HepG2 (cell line): ENCODE measurements at regions not wholly inside any gene's neighbourhood (a gene's known extent, or its start where the extent isn't known, plus 50 kb on each side); places are given as distances from the start of the nearest gene placed in this dataset.

ENCODE experiments used
- ATAC-seq: fragments of 200-7000 bp; cut with Tn5 transposase; 3 replicates; pipeline ENCODE4 v1.9.1; 2020; ENCODE audit warnings: mild to moderate bottlenecking, moderate library complexity
- BruUV-seq: library from RNA; stranded (reverse); fragments of 400-500 nt; replicated peaks from 2 replicates; lab custom pipeline; 2021; lab: Mats Ljungman, UMichigan
- CTCF ChIA-PET: fragments of 300-600 bp; formaldehyde crosslinking; extraction: SDS; loops from one replicate; lab custom pipeline; 2021; ENCODE audit warnings: low total read pairs, inconsistent platforms, low intra/inter-chr PET ratio; lab: Yijun Ruan, JAX
- POLR2A ChIA-PET: fragments of 350-600 bp; sonication (Branson Sonifier 250); formaldehyde crosslinking; loops from one replicate; lab custom pipeline; 2020; ENCODE audit warnings: antibody characterized with exemption, inconsistent platforms; lab: Yijun Ruan, JAX
- DNase-seq: peaks from one replicate; pipeline ENCODE4 v3.0.0-alpha.2; 2015; ENCODE audit warnings: low spot score
- FAIRE-seq: peaks from 3 replicates; lab custom pipeline; 2011; peaks lifted over from hg19 to GRCh38; lab: Jason Lieb, UNC
- H2AFZ ChIP-seq: one replicate; pipeline ENCODE4 v1.6.1; 2011; ENCODE audit warnings: low read length, inconsistent platforms
- H3K27ac ChIP-seq: fragments of 300-600 bp; 3 replicates; pipeline ENCODE4 v1.8.0; 2011; ENCODE audit warnings: mixed run types, mild to moderate bottlenecking, mixed read lengths, low read length, inconsistent platforms; ENCODE audit not compliant: insufficient read depth; ENCODE audit errors: extremely low read length
- H3K27me3 ChIP-seq, 2 experiments: fragments of 200-600 bp in 1 of 2; 2 replicates in 1 of 2; 3 replicates in 1 of 2; pipeline versions ENCODE4 v1.6.0 to v1.8.0; 2011; ENCODE audit warnings: low read length in 2 of 2, mild to moderate bottlenecking in 2 of 2, moderate library complexity in 2 of 2, inconsistent platforms in 1 of 2; ENCODE audit not compliant: insufficient read depth in 2 of 2, control insufficient read depth in 1 of 2
- H3K36me3 ChIP-seq, 2 experiments: fragments of 200-600 bp in 1 of 2; replicated peaks in 1 of 2; 2 replicates in 1 of 2; 3 replicates in 1 of 2; pipeline versions ENCODE4 v1.5.1 to v1.8.0; 2011; ENCODE audit warnings: low read length in 2 of 2, inconsistent platforms in 1 of 2; ENCODE audit not compliant: insufficient read depth in 2 of 2, control insufficient read depth in 1 of 2
- H3K4me1 ChIP-seq: 2 replicates; pipeline ENCODE4 v1.5.1; 2012; ENCODE audit warnings: low read length, inconsistent platforms; ENCODE audit not compliant: insufficient read depth
- H3K4me2 ChIP-seq: 2 replicates; pipeline ENCODE4 v1.6.0; 2011; ENCODE audit warnings: low read depth, low read length, inconsistent platforms
- H3K4me3 ChIP-seq, 3 experiments: fragments of 200-600 bp in 1 of 3; sonication (generic), shearing (Covaris generic) in 1 of 3; replicated peaks in 1 of 3; 2 replicates each; pipeline ENCODE4 v1.5.1; 2011 to 2016; ENCODE audit warnings: low read length in 3 of 3, inconsistent platforms in 2 of 3, low read depth in 2 of 3, mild to moderate bottlenecking in 2 of 3, control low read depth in 1 of 3, mixed read lengths in 1 of 3; ENCODE audit not compliant: insufficient read depth in 1 of 3
- H3K79me2 ChIP-seq: one replicate; pipeline ENCODE4 v1.6.1; 2011; ENCODE audit warnings: low read length, inconsistent platforms; ENCODE audit not compliant: insufficient read depth
- H3K9ac ChIP-seq: 2 replicates; pipeline ENCODE4 v1.6.0; 2011; ENCODE audit warnings: mild to moderate bottlenecking, low read depth, low read length, inconsistent platforms; ENCODE audit not compliant: insufficient read depth
- H3K9me3 ChIP-seq: 2 replicates; pipeline ENCODE4 v1.5.1; 2012; ENCODE audit warnings: mild to moderate bottlenecking, low read length
- H4K20me1 ChIP-seq: 2 replicates; pipeline ENCODE4 v1.6.0; 2011; ENCODE audit warnings: inconsistent platforms, mild to moderate bottlenecking, low read length, moderate library complexity; ENCODE audit not compliant: insufficient read depth
- MZF1 ChIP-seq: sonication (generic); formaldehyde crosslinking; IDR thresholded peaks from 2 replicates; pipeline ENCODE4 v1.8.1; 2023; ENCODE audit warnings: mild to moderate bottlenecking, missing genetic modification reagents, borderline replicate concordance
- POLR2AphosphoS5 ChIP-seq: IDR thresholded peaks from 2 replicates; pipeline ENCODE4 v1.6.1; 2012; ENCODE audit warnings: low read depth, low read length
- ZNF75D ChIP-seq: sonication (generic); formaldehyde crosslinking; IDR thresholded peaks from 2 replicates; pipeline ENCODE4 v1.8.1; 2023; ENCODE audit warnings: missing genetic modification reagents, mild to moderate bottlenecking, borderline replicate concordance
- WGBS: methylation state at CpG from one replicate; pipeline ENCODE4 v1.1.6; 2017; ENCODE audit warnings: low lambda C conversion rate; 5-methylcytosine and 5-hydroxymethylcytosine counted together
- in situ Hi-C: cut with HindIII; loops from 2 replicates; pipeline ENCODE4 v1.10.0; 2017; ENCODE audit warnings: low pct_unique_long_range_greater_than_20kb; ENCODE audit not compliant: extremely low pct_ligation_motif_present
- intact Hi-C: fragments of 100-400 bp; cut with micrococcal nuclease; formaldehyde crosslinking; loops from one replicate; pipeline ENCODE4 v1.10.0; 2022; ENCODE audit not compliant: unreplicated experiment
- TF ChIP-seq, protein P1 (sequence below): sonication (generic); formaldehyde crosslinking; IDR thresholded peaks from 2 replicates; pipeline ENCODE4 v1.4.0; 2020; ENCODE audit warnings: low read depth, missing genetic modification reagents
- TF ChIP-seq, protein P2 (sequence below): sonication (generic); formaldehyde crosslinking; IDR thresholded peaks from 2 replicates; pipeline ENCODE4 v1.5.1; 2020; ENCODE audit warnings: missing genetic modification reagents, mild to moderate bottlenecking, borderline replicate concordance

GRCh38 chr7:136403591-136403990 is 426.4 kb upstream of the MTPN start:
- in situ Hi-C loops: no loop called here
- H3K36me3 ChIP-seq: no peaks in the 10 kb centered on the region

More at GRCh38 chr7:136403591-136403990, 426.4 kb upstream of the MTPN start:
- H4K20me1 ChIP-seq: no peaks in the 10 kb centered on the region
- ATAC-seq (no peak), FAIRE-seq (no peak), DNase-seq (no peak)
- TF ChIP-seq, protein P1, sequence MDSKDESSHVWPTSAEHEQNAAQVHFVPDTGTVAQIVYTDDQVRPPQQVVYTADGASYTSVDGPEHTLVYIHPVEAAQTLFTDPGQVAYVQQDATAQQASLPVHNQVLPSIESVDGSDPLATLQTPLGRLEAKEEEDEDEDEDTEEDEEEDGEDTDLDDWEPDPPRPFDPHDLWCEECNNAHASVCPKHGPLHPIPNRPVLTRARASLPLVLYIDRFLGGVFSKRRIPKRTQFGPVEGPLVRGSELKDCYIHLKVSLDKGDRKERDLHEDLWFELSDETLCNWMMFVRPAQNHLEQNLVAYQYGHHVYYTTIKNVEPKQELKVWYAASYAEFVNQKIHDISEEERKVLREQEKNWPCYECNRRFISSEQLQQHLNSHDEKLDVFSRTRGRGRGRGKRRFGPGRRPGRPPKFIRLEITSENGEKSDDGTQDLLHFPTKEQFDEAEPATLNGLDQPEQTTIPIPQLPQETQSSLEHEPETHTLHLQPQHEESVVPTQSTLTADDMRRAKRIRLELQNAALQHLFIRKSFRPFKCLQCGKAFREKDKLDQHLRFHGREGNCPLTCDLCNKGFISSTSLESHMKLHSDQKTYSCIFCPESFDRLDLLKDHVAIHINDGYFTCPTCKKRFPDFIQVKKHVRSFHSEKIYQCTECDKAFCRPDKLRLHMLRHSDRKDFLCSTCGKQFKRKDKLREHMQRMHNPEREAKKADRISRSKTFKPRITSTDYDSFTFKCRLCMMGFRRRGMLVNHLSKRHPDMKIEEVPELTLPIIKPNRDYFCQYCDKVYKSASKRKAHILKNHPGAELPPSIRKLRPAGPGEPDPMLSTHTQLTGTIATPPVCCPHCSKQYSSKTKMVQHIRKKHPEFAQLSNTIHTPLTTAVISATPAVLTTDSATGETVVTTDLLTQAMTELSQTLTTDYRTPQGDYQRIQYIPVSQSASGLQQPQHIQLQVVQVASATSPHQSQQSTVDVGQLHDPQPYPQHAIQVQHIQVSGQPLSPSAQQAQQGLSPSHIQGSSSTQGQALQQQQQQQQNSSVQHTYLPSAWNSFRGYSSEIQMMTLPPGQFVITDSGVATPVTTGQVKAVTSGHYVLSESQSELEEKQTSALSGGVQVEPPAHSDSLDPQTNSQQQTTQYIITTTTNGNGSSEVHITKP (CRISPR knock-in tag): peak; percentile 96
- TF ChIP-seq MZF1 (no peak), ZNF75D (CRISPR knock-in tag) (no peak), POLR2AphosphoS5 (no peak)
- TF ChIP-seq, protein P2, sequence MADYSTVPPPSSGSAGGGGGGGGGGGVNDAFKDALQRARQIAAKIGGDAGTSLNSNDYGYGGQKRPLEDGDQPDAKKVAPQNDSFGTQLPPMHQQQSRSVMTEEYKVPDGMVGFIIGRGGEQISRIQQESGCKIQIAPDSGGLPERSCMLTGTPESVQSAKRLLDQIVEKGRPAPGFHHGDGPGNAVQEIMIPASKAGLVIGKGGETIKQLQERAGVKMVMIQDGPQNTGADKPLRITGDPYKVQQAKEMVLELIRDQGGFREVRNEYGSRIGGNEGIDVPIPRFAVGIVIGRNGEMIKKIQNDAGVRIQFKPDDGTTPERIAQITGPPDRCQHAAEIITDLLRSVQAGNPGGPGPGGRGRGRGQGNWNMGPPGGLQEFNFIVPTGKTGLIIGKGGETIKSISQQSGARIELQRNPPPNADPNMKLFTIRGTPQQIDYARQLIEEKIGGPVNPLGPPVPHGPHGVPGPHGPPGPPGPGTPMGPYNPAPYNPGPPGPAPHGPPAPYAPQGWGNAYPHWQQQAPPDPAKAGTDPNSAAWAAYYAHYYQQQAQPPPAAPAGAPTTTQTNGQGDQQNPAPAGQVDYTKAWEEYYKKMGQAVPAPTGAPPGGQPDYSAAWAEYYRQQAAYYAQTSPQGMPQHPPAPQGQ: no peak
- no peak overlapping the region for H3K27ac ChIP-seq
- no peaks in the 10 kb centered on the region for H3K9me3 ChIP-seq
- H3K4me3 ChIP-seq: no peak overlapping the region
- H3K4me1 ChIP-seq: no peaks in the 10 kb centered on the region
- H3K4me2 ChIP-seq: no peak overlapping the region
- intact Hi-C loops: no loop called here
- CTCF ChIA-PET: no interaction called here
- no peak overlapping the region for H3K9ac ChIP-seq
- POLR2A ChIA-PET: no interaction called here
- H2AFZ ChIP-seq: no peak overlapping the region
- H3K27me3 ChIP-seq: no peaks in the 10 kb centered on the region
- no TSS peak for BruUV-seq
- H3K79me2 ChIP-seq: no peaks in the 10 kb centered on the region
- 7% methylated on average over 4 of the region's 4 CpGs for WGBS
